ENCODE measurements at regions not wholly inside any gene's neighbourhood (a gene's known extent, or its start where the extent isn't known, plus 50 kb on each side); places are given as distances from the start of the nearest gene placed in this dataset.

GRCh38 chr9:121569266-121569648, 69.6 kb upstream of the GGTA1 start:
- DNase-seq (ENCODE audit: low read depth in 1 of 2, low spot score in 1 of 2), result no peak
- Histone ChIP-seq H3K9me3 (no peaks in the 10 kb centered on the region), H3K4me1 (no peaks in the 10 kb centered on the region), H3K4me2 (no peak overlapping the region), H3K4me3 (no peak overlapping the region), H3K27ac (no peak overlapping the region)
- no peak for ATAC-seq
- TF ChIP-seq KDM5A (IDR thresholded peaks at IDR 0.05), result no peak
- no peak for TF ChIP-seq RARB (CRISPR knock-in tag; IDR thresholded peaks at IDR 0.05)
- no peak for TF ChIP-seq MAZ (IDR thresholded peaks at IDR 0.05; ENCODE audit: borderline replicate concordance, low read depth, low read length)
- no peak for TF ChIP-seq ESRRA (IDR thresholded peaks at IDR 0.05; ENCODE audit: borderline replicate concordance, low read length)
- no peak for TF ChIP-seq ZNF302 (CRISPR knock-in tag; IDR thresholded peaks at IDR 0.05)
- TF ChIP-seq HEYL (CRISPR knock-in tag; IDR thresholded peaks at IDR 0.05), result no peak
- TF ChIP-seq FOXS1 (CRISPR knock-in tag; IDR thresholded peaks at IDR 0.05), result no peak
- TF ChIP-seq KDM1A (IDR thresholded peaks at IDR 0.05; ENCODE audit: low read depth), result no peak
- no peak for TF ChIP-seq ZC3H11A (IDR thresholded peaks at IDR 0.05)
- TF ChIP-seq HOXB5 (CRISPR knock-in tag; IDR thresholded peaks at IDR 0.05), result no peak
- no peak for TF ChIP-seq PBX3 (IDR thresholded peaks at IDR 0.05)
- TF ChIP-seq, protein P1, sequence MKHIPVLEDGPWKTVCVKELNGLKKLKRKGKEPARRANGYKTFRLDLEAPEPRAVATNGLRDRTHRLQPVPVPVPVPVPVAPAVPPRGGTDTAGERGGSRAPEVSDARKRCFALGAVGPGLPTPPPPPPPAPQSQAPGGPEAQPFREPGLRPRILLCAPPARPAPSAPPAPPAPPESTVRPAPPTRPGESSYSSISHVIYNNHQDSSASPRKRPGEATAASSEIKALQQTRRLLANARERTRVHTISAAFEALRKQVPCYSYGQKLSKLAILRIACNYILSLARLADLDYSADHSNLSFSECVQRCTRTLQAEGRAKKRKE (CRISPR knock-in tag; IDR thresholded peaks at IDR 0.05; ENCODE audit: low read depth), result no peak
- TF ChIP-seq HOXB13 (CRISPR knock-in tag; IDR thresholded peaks at IDR 0.05; ENCODE audit: low read depth), result no peak
- no peak for TF ChIP-seq RCOR1 (IDR thresholded peaks at IDR 0.05; ENCODE audit: low read depth, low read length)
- TF ChIP-seq FOSL2 (IDR thresholded peaks at IDR 0.05), result no peak
- TF ChIP-seq FOSL2 (CRISPR knock-in tag; IDR thresholded peaks at IDR 0.05), result no peak
- TF ChIP-seq, protein P2, sequence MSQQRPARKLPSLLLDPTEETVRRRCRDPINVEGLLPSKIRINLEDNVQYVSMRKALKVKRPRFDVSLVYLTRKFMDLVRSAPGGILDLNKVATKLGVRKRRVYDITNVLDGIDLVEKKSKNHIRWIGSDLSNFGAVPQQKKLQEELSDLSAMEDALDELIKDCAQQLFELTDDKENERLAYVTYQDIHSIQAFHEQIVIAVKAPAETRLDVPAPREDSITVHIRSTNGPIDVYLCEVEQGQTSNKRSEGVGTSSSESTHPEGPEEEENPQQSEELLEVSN (IDR thresholded peaks at IDR 0.05; ENCODE audit: borderline replicate concordance, low read depth), result no peak
- TF ChIP-seq ZFP36 (IDR thresholded peaks at IDR 0.05; ENCODE audit: borderline replicate concordance, partially characterized antibody), result no peak
- no peak for TF ChIP-seq CHD2 (IDR thresholded peaks at IDR 0.05; ENCODE audit: low read length, partially characterized antibody)
- TF ChIP-seq TFCP2L1 (CRISPR knock-in tag; IDR thresholded peaks at IDR 0.05), result no peak
- FAIRE-seq, result no peak
- POLR2A ChIA-PET, result interaction anchor here (0.5 kb wide), 1 partner anchor 53 kb away, joined by 3 read pairs; no protein-coding TSS in a partner anchor
- CTCF ChIA-PET, result interaction anchor here (0.8 to 2.6 kb wide), 6 partner anchors 8 to 66 kb away, joined by 3 to 12 read pairs (median 4); no protein-coding TSS in a partner anchor
- 48% methylated on average over 3 of the region's 3 CpGs for WGBS (ENCODE audit: missing lambda C conversion rate)

- ChIA-PET CTCF (interaction anchor here (1.0 to 4.8 kb wide), 6 partner anchors 9 to 63 kb away, joined by 3 to 22 read pairs (median 4); no protein-coding TSS in a partner anchor), POLR2A (no interaction called here)
- no peaks in the 10 kb centered on the region for H3K4me1 ChIP-seq
- no peak overlapping the region for H3K4me3 ChIP-seq
- TF ChIP-seq SREBF2 (IDR thresholded peaks at IDR 0.05), result no peak
- TF ChIP-seq CBX2 (IDR thresholded peaks at IDR 0.05; ENCODE audit: borderline replicate concordance, low read depth), result no peak
- no peak for TF ChIP-seq HOXB5 (CRISPR knock-in tag; IDR thresholded peaks at IDR 0.05)
- TF ChIP-seq, protein P2 (IDR thresholded peaks at IDR 0.05; ENCODE audit: borderline replicate concordance, low read depth), result no peak
- TF ChIP-seq HEYL (CRISPR knock-in tag; IDR thresholded peaks at IDR 0.05), result no peak
- TF ChIP-seq HDAC2 (IDR thresholded peaks at IDR 0.05), result no peak
- no peak for TF ChIP-seq CEBPB (IDR thresholded peaks at IDR 0.05)
- TF ChIP-seq, protein P3, sequence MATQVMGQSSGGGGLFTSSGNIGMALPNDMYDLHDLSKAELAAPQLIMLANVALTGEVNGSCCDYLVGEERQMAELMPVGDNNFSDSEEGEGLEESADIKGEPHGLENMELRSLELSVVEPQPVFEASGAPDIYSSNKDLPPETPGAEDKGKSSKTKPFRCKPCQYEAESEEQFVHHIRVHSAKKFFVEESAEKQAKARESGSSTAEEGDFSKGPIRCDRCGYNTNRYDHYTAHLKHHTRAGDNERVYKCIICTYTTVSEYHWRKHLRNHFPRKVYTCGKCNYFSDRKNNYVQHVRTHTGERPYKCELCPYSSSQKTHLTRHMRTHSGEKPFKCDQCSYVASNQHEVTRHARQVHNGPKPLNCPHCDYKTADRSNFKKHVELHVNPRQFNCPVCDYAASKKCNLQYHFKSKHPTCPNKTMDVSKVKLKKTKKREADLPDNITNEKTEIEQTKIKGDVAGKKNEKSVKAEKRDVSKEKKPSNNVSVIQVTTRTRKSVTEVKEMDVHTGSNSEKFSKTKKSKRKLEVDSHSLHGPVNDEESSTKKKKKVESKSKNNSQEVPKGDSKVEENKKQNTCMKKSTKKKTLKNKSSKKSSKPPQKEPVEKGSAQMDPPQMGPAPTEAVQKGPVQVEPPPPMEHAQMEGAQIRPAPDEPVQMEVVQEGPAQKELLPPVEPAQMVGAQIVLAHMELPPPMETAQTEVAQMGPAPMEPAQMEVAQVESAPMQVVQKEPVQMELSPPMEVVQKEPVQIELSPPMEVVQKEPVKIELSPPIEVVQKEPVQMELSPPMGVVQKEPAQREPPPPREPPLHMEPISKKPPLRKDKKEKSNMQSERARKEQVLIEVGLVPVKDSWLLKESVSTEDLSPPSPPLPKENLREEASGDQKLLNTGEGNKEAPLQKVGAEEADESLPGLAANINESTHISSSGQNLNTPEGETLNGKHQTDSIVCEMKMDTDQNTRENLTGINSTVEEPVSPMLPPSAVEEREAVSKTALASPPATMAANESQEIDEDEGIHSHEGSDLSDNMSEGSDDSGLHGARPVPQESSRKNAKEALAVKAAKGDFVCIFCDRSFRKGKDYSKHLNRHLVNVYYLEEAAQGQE (IDR thresholded peaks at IDR 0.05), result no peak
- no peak for TF ChIP-seq POLR2AphosphoS2 (conservative IDR thresholded peaks at IDR 0.05; ENCODE audit: low read length)
- no peak for TF ChIP-seq SMC3 (IDR thresholded peaks at IDR 0.05)
- FAIRE-seq (no peak), ATAC-seq (no peak), DNase-seq (ENCODE audit: low read depth in 1 of 2, low spot score in 1 of 2) (no peak)
- H3K27ac ChIP-seq, result no peak overlapping the region
- 54% methylated on average over 6 of the region's 7 CpGs for WGBS (ENCODE audit: missing lambda C conversion rate)
- no peak overlapping the region for H3K4me2 ChIP-seq
- H3K9me3 ChIP-seq, result no peaks in the 10 kb centered on the region
Observed at GRCh38 chr9:121572581-121572980, 72.9 kb upstream of the GGTA1 start.
